Omental fat pad (tissue), 3 donors: ENCODE measurements at regions not wholly inside any gene's neighbourhood (a gene's known extent, or its start where the extent isn't known, plus 50 kb on each side); places are given as distances from the start of the nearest gene placed in this dataset.

ENCODE experiments used
- ATAC-seq: fragments of 150-250 bp; one replicate; pipeline ENCODE4 v1.9.1; 2016; ENCODE audit warnings: mild to moderate bottlenecking, moderate library complexity; ENCODE audit not compliant: low FRiP score
- DNase-seq: peaks from one replicate; pipeline ENCODE4 v3.0.0-alpha.2; 2019; ENCODE audit warnings: low spot score
- TF ChIP-seq, protein P1 (sequence below), 3 donors: fragments of 450-650 bp; IDR thresholded peaks; one replicate each; pipeline ENCODE4 v1.5.1; 2016 to 2017; ENCODE audit warnings: antibody characterized with exemption in 3 of 3, mild to moderate bottlenecking in 3 of 3, moderate library complexity in 2 of 3

- no peak for ATAC-seq
- DNase-seq, result no peak
- TF ChIP-seq, protein P1, sequence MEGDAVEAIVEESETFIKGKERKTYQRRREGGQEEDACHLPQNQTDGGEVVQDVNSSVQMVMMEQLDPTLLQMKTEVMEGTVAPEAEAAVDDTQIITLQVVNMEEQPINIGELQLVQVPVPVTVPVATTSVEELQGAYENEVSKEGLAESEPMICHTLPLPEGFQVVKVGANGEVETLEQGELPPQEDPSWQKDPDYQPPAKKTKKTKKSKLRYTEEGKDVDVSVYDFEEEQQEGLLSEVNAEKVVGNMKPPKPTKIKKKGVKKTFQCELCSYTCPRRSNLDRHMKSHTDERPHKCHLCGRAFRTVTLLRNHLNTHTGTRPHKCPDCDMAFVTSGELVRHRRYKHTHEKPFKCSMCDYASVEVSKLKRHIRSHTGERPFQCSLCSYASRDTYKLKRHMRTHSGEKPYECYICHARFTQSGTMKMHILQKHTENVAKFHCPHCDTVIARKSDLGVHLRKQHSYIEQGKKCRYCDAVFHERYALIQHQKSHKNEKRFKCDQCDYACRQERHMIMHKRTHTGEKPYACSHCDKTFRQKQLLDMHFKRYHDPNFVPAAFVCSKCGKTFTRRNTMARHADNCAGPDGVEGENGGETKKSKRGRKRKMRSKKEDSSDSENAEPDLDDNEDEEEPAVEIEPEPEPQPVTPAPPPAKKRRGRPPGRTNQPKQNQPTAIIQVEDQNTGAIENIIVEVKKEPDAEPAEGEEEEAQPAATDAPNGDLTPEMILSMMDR (IDR thresholded peaks at IDR 0.05), result no peak
These were observed 509.8 kb downstream of the CENPC start for GRCh38 chr4:67035501-67035900.

GRCh38 chr4:67030636-67031035 is 514.7 kb downstream of the CENPC start:
- DNase-seq (no peak), ATAC-seq (no peak)
- TF ChIP-seq, protein P1 (IDR thresholded peaks at IDR 0.05), result no peak

GRCh38 chr4:67020438-67020797 is 524.9 kb downstream of the CENPC start:
- ATAC-seq (no peak), DNase-seq (no peak)
- TF ChIP-seq, protein P1 (IDR thresholded peaks at IDR 0.05), result no peak

GRCh38 chr4:67019686-67020437 is 525.4 kb downstream of the CENPC start:
- DNase-seq (no peak), ATAC-seq (no peak)
- TF ChIP-seq, protein P1 (IDR thresholded peaks at IDR 0.05), result no peak

GRCh38 chr4:67014592-67014991 is 530.7 kb downstream of the CENPC start:
- TF ChIP-seq, protein P1 (IDR thresholded peaks at IDR 0.05), result no peak
- no peak for DNase-seq
- no peak for ATAC-seq

DNA sequence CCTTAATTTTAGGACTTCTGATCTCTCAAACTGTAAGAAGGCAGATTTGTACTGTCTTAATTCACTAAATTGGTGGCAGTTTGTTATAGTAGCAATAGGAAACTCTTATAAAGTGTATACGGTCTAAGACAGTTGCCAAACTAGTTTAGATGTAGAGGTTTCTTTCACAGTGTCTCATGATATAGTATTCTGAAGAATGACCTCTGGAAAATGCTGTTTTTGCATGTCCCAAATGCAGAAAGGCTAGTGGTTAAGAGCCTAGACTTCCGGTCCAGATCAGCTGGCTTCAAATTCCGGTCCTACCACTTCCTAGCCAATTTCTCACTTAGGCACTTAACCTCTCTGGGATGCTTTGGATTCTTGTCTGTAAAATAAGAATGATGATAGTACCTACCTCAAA is 538.5 kb downstream of the CENPC start:
- TF ChIP-seq, protein P1 (IDR thresholded peaks at IDR 0.05), result no peak
- ATAC-seq (no peak), DNase-seq (no peak)

DNA sequence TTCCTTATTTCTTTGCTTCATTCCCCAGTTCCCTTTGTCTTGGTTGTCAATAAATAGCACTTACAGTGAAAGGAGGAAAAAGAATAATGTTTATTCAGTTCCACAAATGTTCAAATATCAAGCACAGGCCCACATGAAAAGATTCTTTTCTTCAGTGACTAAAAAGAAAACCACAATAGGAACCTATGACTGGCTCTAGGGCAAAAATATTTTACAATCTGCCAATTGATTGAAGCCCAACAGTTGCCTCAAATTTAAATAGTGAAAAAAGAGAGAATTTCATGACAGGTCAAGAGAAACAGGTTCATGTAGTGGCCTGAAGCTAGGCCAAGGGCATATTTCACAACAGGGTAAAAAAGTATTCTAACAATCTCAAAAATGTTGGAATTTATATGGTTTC is 553.8 kb downstream of the CENPC start:
- ATAC-seq, result no peak
- TF ChIP-seq, protein P1 (IDR thresholded peaks at IDR 0.05), result no peak
- DNase-seq, result no peak
